Activated T-cell treated with anti-CD3 and anti-CD28 coated beads, Interleukin-2, amount 50 U/mL, for 72 hours (primary cell): ENCODE measurements at regions not wholly inside any gene's neighbourhood (a gene's known extent, or its start where the extent isn't known, plus 50 kb on each side); places are given as distances from the start of the nearest gene placed in this dataset.

Source experiments
- ATAC-seq, 2 donors: fragments of 150-1000 bp; cut with Tn5 transposase; replicated peaks in 1 of 2; 2 replicates each; pipeline ENCODE4 v1.10.0; 2021; ENCODE audit warnings: moderate library complexity in 2 of 2, mild to moderate bottlenecking in 1 of 2
- DNase-seq, 2 donors: peaks; one replicate each; pipeline ENCODE4 v3.0.0; 2021 to 2022; ENCODE audit warnings: mixed read lengths in 1 of 2
- H3K27ac Mint-ChIP-seq: one replicate; pipeline ENCODE4 v1.8.0; 2022; ENCODE audit warnings: mild to moderate bottlenecking, moderate library complexity, mixed read lengths
- H3K27me3 Mint-ChIP-seq: one replicate; pipeline ENCODE4 v1.8.0; 2022; ENCODE audit warnings: low read depth, mixed read lengths
- H3K36me3 Mint-ChIP-seq, 2 donors: one replicate each; pipeline ENCODE4 v1.8.0; 2022; ENCODE audit warnings: mixed read lengths in 2 of 2, mild to moderate bottlenecking in 1 of 2; ENCODE audit not compliant: insufficient read depth in 2 of 2
- H3K4me1 Mint-ChIP-seq: one replicate; pipeline ENCODE4 v1.8.0; 2022; ENCODE audit warnings: low read depth, mixed read lengths
- H3K4me3 Mint-ChIP-seq, 2 donors: one replicate each; pipeline ENCODE4 v1.8.0; 2022; ENCODE audit warnings: mild to moderate bottlenecking in 2 of 2, mixed read lengths in 2 of 2, moderate library complexity in 2 of 2
- H3K9me3 Mint-ChIP-seq, 2 donors: one replicate each; pipeline ENCODE4 v1.8.0; 2022; ENCODE audit warnings: mixed read lengths in 2 of 2

- Mint-ChIP-seq H3K36me3 (no peaks in the 10 kb centered on the region), H3K27ac (no peak overlapping the region), H3K4me1 (no peaks in the 10 kb centered on the region), H3K27me3 (peaks cover 13% of the 10 kb centered on the region), H3K4me3 (no peak overlapping the region), H3K9me3 (no peaks in the 10 kb centered on the region)
- DNase-seq (no peak), ATAC-seq (no peak)
These were observed 110.7 kb upstream of the HAAO start for GRCh38 chr2:42902939-42903709.

GRCh38 chr2:42901076-42901640, 108.8 kb upstream of the HAAO start:
- H3K4me3 Mint-ChIP-seq: no peak overlapping the region
- DNase-seq: no peak
- peaks cover 9% of the 10 kb centered on the region for H3K27me3 Mint-ChIP-seq
- H3K4me1 Mint-ChIP-seq: peaks cover 9% of the 10 kb centered on the region
- H3K36me3 Mint-ChIP-seq: no peaks in the 10 kb centered on the region
- H3K27ac Mint-ChIP-seq: no peak overlapping the region
- no peak for ATAC-seq
- H3K9me3 Mint-ChIP-seq: no peaks in the 10 kb centered on the region

GRCh38 chr2:42900289-42900891, 108.0 kb upstream of the HAAO start:
- H3K36me3 Mint-ChIP-seq: no peaks in the 10 kb centered on the region
- H3K27me3 Mint-ChIP-seq: peaks cover 2% of the 10 kb centered on the region
- H3K4me3 Mint-ChIP-seq: no peak overlapping the region
- ATAC-seq (no peak), DNase-seq (no peak)
- no peaks in the 10 kb centered on the region for H3K9me3 Mint-ChIP-seq
- H3K4me1 Mint-ChIP-seq: peaks cover 9% of the 10 kb centered on the region
- no peak overlapping the region for H3K27ac Mint-ChIP-seq

- DNase-seq: no peak
- Mint-ChIP-seq H3K36me3 (no peaks in the 10 kb centered on the region), H3K9me3 (no peaks in the 10 kb centered on the region), H3K4me3 (no peak overlapping the region), H3K27me3 (no peaks in the 10 kb centered on the region), H3K4me1 (peaks cover 14% of the 10 kb centered on the region), H3K27ac (peak overlapping the region; percentile 27)
- ATAC-seq: no peak
These were observed 105.0 kb upstream of the HAAO start for GRCh38 chr2:42897358-42897757.

- H3K27ac Mint-ChIP-seq: no peak overlapping the region
- H3K4me1 Mint-ChIP-seq: peaks cover 17% of the 10 kb centered on the region
- H3K9me3 Mint-ChIP-seq: peaks cover 0 to 2% of the 10 kb centered on the region in 2 donors
- no peaks in the 10 kb centered on the region for H3K36me3 Mint-ChIP-seq
- ATAC-seq (no peak), DNase-seq (no peak)
- H3K27me3 Mint-ChIP-seq: no peaks in the 10 kb centered on the region
- no peak overlapping the region for H3K4me3 Mint-ChIP-seq
These were observed 103.4 kb upstream of the HAAO start for GRCh38 chr2:42895791-42896135.

- peak; percentile 74 to 78 for ATAC-seq
- H3K9me3 Mint-ChIP-seq: peaks cover 0 to 3% of the 10 kb centered on the region in 2 donors
- no peaks in the 10 kb centered on the region for H3K36me3 Mint-ChIP-seq
- H3K27ac Mint-ChIP-seq: no peak overlapping the region
- H3K4me1 Mint-ChIP-seq: peaks cover 19% of the 10 kb centered on the region
- no peak overlapping the region for H3K4me3 Mint-ChIP-seq
- DNase-seq: peak in 1 of 2 donors; percentile 26
- H3K27me3 Mint-ChIP-seq: no peaks in the 10 kb centered on the region
These were observed 102.9 kb upstream of the HAAO start for GRCh38 chr2:42895134-42895790.

- no peak for DNase-seq
- peaks cover 0 to 3% of the 10 kb centered on the region in 2 donors for H3K9me3 Mint-ChIP-seq
- no peak overlapping the region for H3K4me3 Mint-ChIP-seq
- no peaks in the 10 kb centered on the region for H3K27me3 Mint-ChIP-seq
- H3K36me3 Mint-ChIP-seq: no peaks in the 10 kb centered on the region
- peaks cover 19% of the 10 kb centered on the region for H3K4me1 Mint-ChIP-seq
- no peak for ATAC-seq
- no peak overlapping the region for H3K27ac Mint-ChIP-seq
These were observed 100.8 kb upstream of the HAAO start for GRCh38 chr2:42893047-42893758.

GRCh38 chr2:42890791-42891355, 98.5 kb upstream of the HAAO start:
- no peak overlapping the region for H3K27ac Mint-ChIP-seq
- H3K4me3 Mint-ChIP-seq: no peak overlapping the region
- peaks cover 10% of the 10 kb centered on the region for H3K4me1 Mint-ChIP-seq
- DNase-seq (no peak), ATAC-seq (no peak)
- no peaks in the 10 kb centered on the region for H3K36me3 Mint-ChIP-seq
- H3K9me3 Mint-ChIP-seq: peaks cover 0 to 3% of the 10 kb centered on the region in 2 donors
- no peaks in the 10 kb centered on the region for H3K27me3 Mint-ChIP-seq

- no peak for DNase-seq
- no peaks in the 10 kb centered on the region for H3K36me3 Mint-ChIP-seq
- peaks cover 0 to 3% of the 10 kb centered on the region in 2 donors for H3K9me3 Mint-ChIP-seq
- H3K27ac Mint-ChIP-seq: no peak overlapping the region
- ATAC-seq: no peak
- no peaks in the 10 kb centered on the region for H3K27me3 Mint-ChIP-seq
- H3K4me3 Mint-ChIP-seq: no peak overlapping the region
- peaks cover 5% of the 10 kb centered on the region for H3K4me1 Mint-ChIP-seq
These were observed 96.2 kb upstream of the HAAO start for GRCh38 chr2:42888321-42889245.

GRCh38 chr2:42886921-42887320, 94.5 kb upstream of the HAAO start:
- peaks cover 8% of the 10 kb centered on the region for H3K4me1 Mint-ChIP-seq
- no peaks in the 10 kb centered on the region for H3K27me3 Mint-ChIP-seq
- ATAC-seq (no peak), DNase-seq (no peak)
- H3K9me3 Mint-ChIP-seq: peaks cover 0 to 3% of the 10 kb centered on the region in 2 donors
- H3K4me3 Mint-ChIP-seq: no peak overlapping the region
- H3K27ac Mint-ChIP-seq: no peak overlapping the region
- no peaks in the 10 kb centered on the region for H3K36me3 Mint-ChIP-seq

GRCh38 chr2:42882756-42883155, 90.4 kb upstream of the HAAO start:
- Mint-ChIP-seq H3K4me1 (peaks cover 30% of the 10 kb centered on the region), H3K27ac (no peak overlapping the region), H3K36me3 (no peaks in the 10 kb centered on the region), H3K9me3 (no peaks in the 10 kb centered on the region), H3K4me3 (no peak overlapping the region), H3K27me3 (no peaks in the 10 kb centered on the region)
- DNase-seq (no peak), ATAC-seq (no peak)

GRCh38 chr2:42881732-42882131, 89.3 kb upstream of the HAAO start:
- Mint-ChIP-seq H3K9me3 (no peaks in the 10 kb centered on the region), H3K4me3 (no peak overlapping the region), H3K36me3 (no peaks in the 10 kb centered on the region), H3K4me1 (peaks cover 30% of the 10 kb centered on the region), H3K27ac (peak overlapping the region; percentile 17), H3K27me3 (no peaks in the 10 kb centered on the region)
- DNase-seq (no peak), ATAC-seq (peak; percentile 24 to 31)
